Fibroblast of peridontal ligament (primary cell): ENCODE measurements at regions not wholly inside any gene's neighbourhood (a gene's known extent, or its start where the extent isn't known, plus 50 kb on each side); places are given as distances from the start of the nearest gene placed in this dataset.
"Not testable (repeated sequence)": the region's sequence is repeated elsewhere in the genome, so short reads cannot be mapped to it uniquely, and the experiment has no call there.

Source experiments
- DNase-seq: peaks from one replicate; pipeline ENCODE4 v3.0.0-alpha.2; 2010; ENCODE audit errors: extremely low read depth

DNA sequence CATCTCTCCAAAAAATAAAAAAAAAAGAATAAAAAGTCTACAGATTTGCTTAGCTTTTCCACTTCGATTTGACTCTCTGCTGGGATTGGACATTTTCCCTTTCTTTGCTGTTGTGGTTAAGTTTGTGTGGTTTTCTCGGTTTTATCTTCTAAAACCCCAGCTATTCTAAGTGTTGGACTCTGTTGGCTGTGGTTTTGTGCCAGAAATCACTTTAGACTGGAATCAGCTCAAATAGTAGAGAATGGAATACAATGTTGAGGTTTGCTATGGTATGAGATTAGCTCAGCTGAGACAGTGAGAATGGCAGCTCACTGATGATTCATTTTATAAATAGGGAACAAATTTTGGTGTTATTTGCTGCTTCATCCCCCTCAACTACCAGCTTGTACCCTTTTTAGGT lies 116.0 kb downstream of the BUB3 start:
- DNase-seq = peak; percentile 69

DNA sequence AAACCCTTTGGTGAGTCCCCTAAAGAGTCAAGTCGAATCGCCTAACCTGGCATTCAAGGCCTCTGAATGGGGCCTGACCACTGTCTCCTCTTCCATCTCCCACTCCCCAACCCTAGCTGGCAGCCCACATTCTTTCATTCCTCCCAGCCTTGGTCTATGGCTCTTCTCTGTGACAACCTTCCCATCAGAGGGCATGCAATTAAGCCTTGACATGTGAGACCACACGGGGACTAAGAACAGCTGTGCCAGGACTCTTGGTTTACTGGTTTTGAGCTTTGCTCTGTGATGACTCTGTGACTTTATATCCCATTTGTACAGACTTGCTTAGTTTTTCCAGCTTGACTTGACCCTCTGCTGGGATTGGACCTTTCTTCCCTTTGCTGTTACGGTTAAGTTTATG lies 116.6 kb downstream of the BUB3 start:
- no peak for DNase-seq

DNA sequence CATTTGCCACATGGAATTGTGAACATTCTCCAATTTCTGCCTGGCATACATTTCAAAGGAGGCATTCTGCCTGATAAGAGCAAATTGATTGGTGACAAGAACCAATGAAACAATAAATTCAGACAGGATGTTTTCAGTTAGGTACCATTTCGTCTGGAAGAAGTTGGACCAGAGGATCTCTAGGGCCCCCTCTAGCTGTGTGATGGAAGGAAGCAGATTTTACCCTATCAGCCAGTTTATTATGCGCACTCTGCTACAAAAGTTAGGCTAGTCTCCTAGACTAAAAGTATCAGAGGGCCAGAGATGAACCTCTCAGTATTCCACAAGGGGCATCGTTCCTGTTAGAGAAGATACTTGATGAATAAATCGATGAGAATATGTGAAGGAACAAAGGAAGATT lies 118.0 kb downstream of the BUB3 start:
- no peak for DNase-seq

- DNase-seq = no peak
These were observed 120.3 kb downstream of the BUB3 start for GRCh38 chr10:123274306-123275135.

- no peak for DNase-seq
These were observed 120.9 kb downstream of the BUB3 start for GRCh38 chr10:123275136-123275564.

DNA sequence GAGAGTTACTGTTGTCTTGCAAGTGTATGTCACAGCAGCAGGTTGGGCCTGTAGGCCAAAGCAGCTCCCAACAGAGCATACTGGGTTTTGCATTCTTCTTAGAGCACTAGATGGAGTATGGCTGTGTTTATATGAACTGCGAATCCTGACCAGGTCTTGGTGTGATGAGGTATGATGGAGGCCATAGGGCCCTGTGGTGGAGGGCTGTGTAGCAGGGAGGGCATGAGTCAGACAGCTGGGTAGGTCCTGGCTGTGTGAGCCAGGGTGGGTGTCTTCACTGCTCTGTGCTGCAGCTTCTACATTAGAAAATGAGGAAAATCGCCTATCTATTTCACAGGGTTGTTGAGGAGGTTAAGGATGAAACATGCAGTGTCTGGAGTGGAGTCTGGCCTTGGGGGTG lies 124.2 kb downstream of the BUB3 start:
- no peak for DNase-seq

DNA sequence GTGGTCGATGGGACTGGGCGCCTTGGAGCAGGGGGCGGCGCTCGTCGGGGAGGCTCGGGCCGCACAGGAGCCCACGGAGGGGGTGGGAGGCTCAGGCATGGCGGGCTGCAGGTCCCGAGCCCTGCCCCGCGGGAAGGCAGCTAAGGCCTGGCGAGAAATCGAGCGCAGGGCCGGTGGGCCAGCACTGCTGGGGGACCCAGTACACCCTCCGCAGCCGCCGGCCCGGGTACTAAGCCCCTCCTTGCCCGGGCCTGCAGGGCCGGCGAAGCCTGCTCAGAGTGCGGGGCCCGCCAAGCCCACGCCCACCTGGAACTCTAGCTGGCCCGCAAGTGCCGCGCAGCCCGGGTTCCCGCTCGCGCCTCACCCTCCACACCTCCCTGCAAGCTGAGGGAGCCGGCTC lies 129.2 kb downstream of the BUB3 start:
- not testable (repeated sequence) for DNase-seq

DNA sequence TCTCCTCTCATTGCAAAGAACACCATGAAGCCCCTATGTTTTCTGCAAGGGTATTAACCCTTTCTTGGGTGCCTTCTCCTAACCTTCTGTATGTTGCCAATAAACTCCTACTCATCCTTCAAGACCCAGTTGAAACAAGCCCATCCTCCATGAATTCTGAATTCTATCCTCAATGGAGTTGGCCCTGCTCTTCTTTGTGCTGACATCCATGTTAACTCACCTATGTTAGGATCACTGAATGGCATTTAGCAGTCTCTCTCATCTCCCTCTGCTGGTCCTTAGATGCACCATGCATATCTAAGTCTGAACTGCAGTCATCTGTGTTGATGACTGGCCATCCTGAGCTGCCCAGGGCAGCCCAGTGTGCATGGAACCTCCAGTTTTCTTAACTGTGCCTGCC lies 129.8 kb downstream of the BUB3 start:
- no peak for DNase-seq

DNA sequence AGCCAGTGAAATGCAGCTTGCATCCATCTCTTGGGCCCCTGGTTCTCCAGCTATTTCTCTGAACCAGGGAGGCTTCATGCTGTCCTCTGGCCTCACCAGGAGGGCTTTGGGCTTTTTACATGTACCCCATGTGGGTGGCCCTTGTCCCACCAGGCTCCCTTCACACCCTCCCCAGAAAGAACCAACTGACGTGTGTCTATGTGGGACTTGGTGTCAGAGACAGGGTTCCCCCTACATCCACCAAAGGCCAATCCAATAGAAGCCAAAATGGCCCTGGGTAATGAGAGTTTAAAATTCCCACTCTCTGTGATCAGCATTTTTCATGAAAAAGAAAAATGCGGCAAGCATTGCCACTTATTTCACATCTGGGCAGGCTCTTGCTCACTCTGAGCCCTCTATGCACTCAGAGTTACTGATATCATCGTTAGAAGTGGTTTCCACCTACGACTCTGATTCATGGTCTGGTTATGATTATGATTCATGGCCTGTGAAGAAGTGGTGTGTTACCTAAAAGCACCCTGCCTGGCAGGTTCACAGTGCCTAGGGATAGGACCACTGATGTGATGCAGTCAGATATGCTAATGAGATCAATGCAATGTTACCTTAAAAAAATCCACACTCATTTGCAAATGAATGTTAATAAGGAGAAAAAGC lies 133.5 kb downstream of the BUB3 start:
- no peak for DNase-seq

DNA sequence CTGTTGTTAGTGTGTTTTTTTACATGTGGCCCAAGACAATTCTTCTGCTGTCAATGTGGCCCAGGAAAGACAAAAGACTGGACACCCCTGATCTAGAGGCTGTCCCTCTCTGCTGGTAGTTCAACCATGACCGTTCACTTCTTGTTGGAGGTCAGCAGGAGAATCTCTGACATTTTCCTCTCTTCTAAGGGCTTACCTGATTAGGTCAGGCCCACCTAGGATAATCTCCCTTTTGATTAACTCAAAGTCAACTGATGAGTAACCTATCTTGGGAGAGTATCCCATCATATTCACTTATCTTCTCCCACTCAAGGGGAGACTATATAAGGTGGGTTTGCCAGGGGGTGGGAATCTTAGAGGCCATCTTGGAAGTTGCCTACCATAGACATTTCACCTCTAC lies 135.2 kb downstream of the BUB3 start:
- no peak for DNase-seq

- DNase-seq = no peak
These were observed 139.9 kb downstream of the BUB3 start for GRCh38 chr10:123294109-123294508.

DNA sequence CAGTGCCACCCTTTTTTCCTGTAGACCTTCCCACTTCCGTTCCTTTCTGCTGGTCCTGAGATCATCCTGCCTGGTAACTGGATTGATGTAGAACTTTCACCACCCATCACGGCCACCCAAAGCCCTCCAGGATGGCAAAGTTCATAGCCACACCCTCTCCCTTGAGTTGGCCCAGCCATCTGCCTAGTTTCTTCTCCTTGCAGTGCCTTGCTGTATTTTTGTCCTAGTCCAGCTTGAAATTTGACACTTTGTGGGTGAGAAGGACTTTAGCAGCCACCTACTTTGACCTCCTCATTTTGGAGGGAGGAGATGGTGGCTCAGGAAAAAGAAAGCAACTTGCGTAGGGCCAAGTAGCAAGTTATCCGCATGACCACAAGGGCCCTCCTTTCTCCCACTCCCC lies 140.7 kb downstream of the BUB3 start:
- no peak for DNase-seq

- no peak for DNase-seq
These were observed 141.4 kb downstream of the BUB3 start for GRCh38 chr10:123295644-123296043.

- no peak for DNase-seq
These were observed 143.0 kb downstream of the BUB3 start for GRCh38 chr10:123297175-123297574.

- DNase-seq = no peak
These were observed 144.4 kb downstream of the BUB3 start for GRCh38 chr10:123298583-123298982.

DNA sequence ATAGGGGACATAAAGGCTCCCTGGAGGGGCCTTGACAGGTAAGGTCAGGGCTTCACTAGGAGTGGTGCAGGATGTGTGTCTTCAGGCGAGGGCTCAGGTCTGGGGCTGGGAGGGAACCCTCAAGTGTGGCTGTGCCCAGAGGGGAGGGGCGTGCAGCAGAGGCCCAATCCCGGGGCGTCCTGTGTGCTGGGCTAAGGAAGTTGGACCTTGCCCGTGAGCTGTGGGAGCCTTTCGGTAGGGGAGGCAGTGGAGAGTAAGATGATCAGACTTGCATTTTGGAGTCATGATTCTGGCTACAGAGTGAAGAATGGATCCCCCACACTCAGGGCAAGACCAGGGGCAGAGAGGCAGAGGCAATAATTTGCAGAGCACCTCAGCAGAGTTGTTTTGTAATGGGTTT lies 145.4 kb downstream of the BUB3 start:
- DNase-seq = no peak

DNA sequence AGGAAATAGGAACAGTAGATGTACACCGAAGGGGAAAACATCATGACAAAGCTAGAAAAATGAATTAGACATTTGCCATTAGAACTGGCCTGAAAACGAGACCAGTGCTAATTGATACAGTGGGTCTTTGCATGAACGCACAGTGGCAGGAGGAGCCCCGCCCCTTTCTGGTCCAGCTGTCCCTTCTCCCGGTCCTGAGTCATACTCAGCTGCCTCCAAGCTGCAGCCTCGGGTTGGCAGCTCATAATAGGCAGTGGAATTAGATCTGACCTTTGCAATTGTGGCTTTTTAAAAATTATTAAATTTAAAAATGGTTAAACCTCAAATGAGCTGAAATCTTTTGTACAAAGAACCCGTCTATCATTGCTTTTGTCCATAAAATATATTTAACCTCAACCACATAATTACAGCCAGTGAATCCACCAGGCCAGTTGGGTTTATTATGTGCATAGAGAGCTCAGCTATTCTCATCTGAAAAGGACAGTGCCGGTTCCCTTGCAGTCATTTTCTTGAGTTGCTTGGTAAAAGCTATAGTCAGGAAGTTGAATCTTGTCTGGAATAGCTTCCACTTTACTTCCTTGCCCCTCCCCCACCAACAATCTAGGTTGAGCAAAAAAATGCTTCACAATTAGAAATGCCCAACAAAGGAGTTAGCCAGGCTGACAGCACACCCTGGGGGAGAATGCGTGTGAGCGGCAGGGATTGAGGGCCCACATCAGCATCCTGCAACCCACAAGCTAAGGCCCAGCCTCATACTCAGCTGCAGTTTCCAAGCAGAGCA lies 147.1 kb downstream of the BUB3 start:
- peak; percentile 3 for DNase-seq

- DNase-seq = no peak
These were observed 149.6 kb downstream of the BUB3 start for GRCh38 chr10:123303581-123304337.

DNA sequence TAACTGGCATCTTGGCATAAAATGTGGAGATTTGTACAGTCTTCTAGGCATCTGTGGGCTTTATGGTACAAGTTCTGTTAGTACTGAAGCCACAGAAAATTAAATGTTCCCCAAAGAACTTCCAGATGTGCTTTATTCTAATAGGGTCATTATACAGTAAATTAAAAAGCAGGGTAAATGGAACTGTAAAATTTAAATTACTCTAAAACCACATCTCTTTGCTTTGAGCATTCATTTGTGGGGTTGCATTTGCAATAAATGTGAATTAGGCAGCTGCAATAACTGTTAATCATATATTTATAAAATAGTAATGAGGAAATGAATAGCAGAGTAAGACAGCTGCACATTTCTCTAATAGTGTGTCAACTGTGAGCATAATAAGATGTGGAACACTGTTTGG lies 151.5 kb downstream of the BUB3 start:
- no peak for DNase-seq

- no peak for DNase-seq
These were observed 152.1 kb downstream of the BUB3 start for GRCh38 chr10:123306290-123306689.

DNA sequence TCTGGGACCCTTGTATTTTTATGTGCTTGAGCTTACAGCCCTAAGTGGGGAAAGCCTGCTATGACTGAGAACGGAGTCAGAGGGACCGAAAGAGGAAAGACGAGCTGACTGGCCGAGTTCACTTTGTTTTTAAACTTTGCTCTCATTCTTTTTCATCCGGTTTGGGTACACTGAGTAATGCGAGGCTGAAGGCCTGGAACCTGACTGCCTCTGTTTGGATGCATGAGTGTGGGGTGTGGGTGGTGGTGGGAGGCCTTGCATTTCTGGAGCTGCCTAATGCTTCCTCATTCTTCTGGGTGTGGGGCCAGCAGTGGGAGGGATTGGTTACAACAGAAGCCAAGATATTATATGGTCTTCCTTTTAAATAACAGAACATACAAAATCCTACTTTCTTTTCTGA lies 155.5 kb downstream of the BUB3 start:
- no peak for DNase-seq

DNA sequence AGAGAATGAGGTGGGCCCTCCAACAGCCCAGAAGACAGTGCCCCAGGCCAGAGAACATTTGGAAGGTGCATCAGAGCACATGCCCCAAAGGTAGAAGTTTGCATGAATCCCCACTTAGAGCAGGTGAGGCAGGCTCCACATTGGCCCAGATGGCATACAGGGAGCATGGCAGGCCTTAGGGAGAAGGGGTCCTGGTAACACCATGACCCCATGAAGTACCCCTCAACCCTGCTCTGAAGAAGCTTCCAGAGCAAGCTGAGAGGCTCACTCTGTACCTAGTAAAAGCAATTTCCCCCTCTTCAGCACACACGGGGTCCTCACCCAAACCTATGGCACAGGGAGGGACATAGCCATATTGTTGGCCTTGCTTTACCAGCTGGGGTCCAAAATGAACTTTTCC lies 162.6 kb downstream of the BUB3 start:
- no peak for DNase-seq
